IMR-90 (cell line): ENCODE measurements at regions not wholly inside any gene's neighbourhood (a gene's known extent, or its start where the extent isn't known, plus 50 kb on each side); places are given as distances from the start of the nearest gene placed in this dataset.

ENCODE experiments used
- ATAC-seq: fragments of 200-7000 bp; cut with Tn5 transposase; 2 replicates; pipeline ENCODE4 v1.9.1; 2020; ENCODE audit warnings: low read depth, mild to moderate bottlenecking, moderate library complexity
- BruUV-seq: library from RNA; stranded (reverse); fragments of 400-500 nt; replicated peaks from 2 replicates; lab custom pipeline; 2021; lab: Mats Ljungman, UMichigan
- CTCF ChIA-PET: fragments of 300-600 bp; formaldehyde crosslinking; extraction: SDS; loops from one replicate; lab custom pipeline; 2021; ENCODE audit warnings: antibody characterized with exemption; lab: Yijun Ruan, JAX
- POLR2A ChIA-PET: fragments of 300-600 bp; sonication (Branson Sonifier 250); formaldehyde crosslinking; loops from one replicate; lab custom pipeline; 2022; ENCODE audit warnings: antibody characterized with exemption; ENCODE audit not compliant: unreplicated experiment; lab: Charles Lee
- DNase-seq: peaks from one replicate; pipeline ENCODE4 v3.0.0; 2013
- H2AFZ ChIP-seq: replicated peaks from 2 replicates; pipeline ENCODE3; 2013; ENCODE audit warnings: low read length, mild to moderate bottlenecking; ENCODE audit not compliant: poor library complexity
- H2AK5ac ChIP-seq: 2 replicates; pipeline ENCODE4 v1.6.1; 2013; ENCODE audit warnings: low read depth, low read length, inconsistent platforms
- H2AK9ac ChIP-seq: replicated peaks from 2 replicates; pipeline ENCODE3; 2013; ENCODE audit warnings: mild to moderate bottlenecking, low read depth, low read length, moderate library complexity; ENCODE audit not compliant: poor library complexity
- H2BK120ac ChIP-seq: 2 replicates; pipeline ENCODE4 v1.6.1; 2013; ENCODE audit warnings: low read depth, low read length, inconsistent platforms
- H2BK15ac ChIP-seq: 3 replicates; pipeline ENCODE4 v1.6.1; 2013; ENCODE audit warnings: low read depth, low read length, inconsistent platforms
- H2BK20ac ChIP-seq: 2 replicates; pipeline ENCODE4 v1.6.1; 2013; ENCODE audit warnings: low read depth, mild to moderate bottlenecking, inconsistent platforms, low read length, moderate library complexity
- H2BK5ac ChIP-seq: 2 replicates; pipeline ENCODE4 v1.6.1; 2013; ENCODE audit warnings: mild to moderate bottlenecking, low read depth, low read length, inconsistent platforms; ENCODE audit not compliant: poor library complexity, severe bottlenecking
- H3K14ac ChIP-seq: replicated peaks from 2 replicates; pipeline ENCODE4 v1.6.1; 2013; ENCODE audit warnings: low read depth, low read length, inconsistent platforms
- H3K18ac ChIP-seq: 2 replicates; pipeline ENCODE4 v1.6.1; 2013; ENCODE audit warnings: low read depth, low read length, control low read depth
- H3K23ac ChIP-seq: 2 replicates; pipeline ENCODE4 v1.6.1; 2013; ENCODE audit warnings: low read depth, low read length, inconsistent platforms
- H3K27ac ChIP-seq: 2 replicates; pipeline ENCODE4 v1.5.1; 2013; ENCODE audit warnings: mild to moderate bottlenecking, control low read depth, low read length; ENCODE audit not compliant: insufficient read depth
- H3K27me3 ChIP-seq: 2 replicates; pipeline ENCODE4 v1.6.1; 2013; ENCODE audit warnings: low read length; ENCODE audit not compliant: control insufficient read depth, insufficient read depth
- H3K36me3 ChIP-seq: 2 replicates; pipeline ENCODE4 v1.6.1; 2013; ENCODE audit warnings: low read length, mixed read lengths; ENCODE audit not compliant: control insufficient read depth, insufficient read depth
- H3K4ac ChIP-seq: 2 replicates; pipeline ENCODE4 v1.6.1; 2013; ENCODE audit warnings: low read depth, low read length, inconsistent platforms
- H3K4me1 ChIP-seq: 2 replicates; pipeline ENCODE4 v1.6.1; 2013; ENCODE audit warnings: low read length, mixed read lengths; ENCODE audit not compliant: control insufficient read depth, insufficient read depth
- H3K4me2 ChIP-seq: 2 replicates; pipeline ENCODE4 v1.6.1; 2013; ENCODE audit warnings: low read depth, mild to moderate bottlenecking, control low read depth, low read length, moderate library complexity
- H3K4me3 ChIP-seq: 2 replicates; pipeline ENCODE4 v1.5.1; 2013; ENCODE audit warnings: low read depth, mild to moderate bottlenecking, control low read depth, low read length, moderate library complexity; ENCODE audit not compliant: insufficient read depth
- H3K56ac ChIP-seq: 2 replicates; pipeline ENCODE4 v1.6.1; 2013; ENCODE audit warnings: low read length, inconsistent platforms; ENCODE audit not compliant: insufficient read depth; ENCODE audit errors: extremely low read depth
- H3K79me1 ChIP-seq, 2 experiments: 2 replicates each; pipeline ENCODE4 v1.6.1; 2013; ENCODE audit warnings: low read length in 2 of 2, inconsistent platforms in 1 of 2, low read depth in 1 of 2
- H3K9ac ChIP-seq: 2 replicates; pipeline ENCODE4 v1.6.1; 2013; ENCODE audit warnings: low read depth, low read length, control low read depth
- H3K9me1 ChIP-seq: 2 replicates; pipeline ENCODE4 v1.6.1; 2013; ENCODE audit warnings: low read length, inconsistent platforms; ENCODE audit not compliant: insufficient read depth
- H3K9me3 ChIP-seq: 2 replicates; pipeline ENCODE4 v1.6.1; 2013; ENCODE audit warnings: low read length; ENCODE audit not compliant: control insufficient read depth, insufficient read depth
- H4K20me1 ChIP-seq: 2 replicates; pipeline ENCODE4 v1.6.1; 2013; ENCODE audit warnings: low read length, inconsistent platforms; ENCODE audit not compliant: insufficient read depth
- H4K5ac ChIP-seq: 2 replicates; pipeline ENCODE4 v1.6.1; 2013; ENCODE audit warnings: mild to moderate bottlenecking, low read depth, low read length, control low read depth
- H4K8ac ChIP-seq, 2 experiments: 2 replicates each; pipeline ENCODE4 v1.6.1; 2013; ENCODE audit warnings: low read depth in 2 of 2, low read length in 2 of 2, control low read depth in 1 of 2, inconsistent platforms in 1 of 2
- H4K91ac ChIP-seq: 2 replicates; pipeline ENCODE4 v1.6.1; 2013; ENCODE audit warnings: low read depth, low read length, inconsistent platforms; ENCODE audit not compliant: insufficient read depth
- BHLHE40 ChIP-seq: fragments of 150-350 bp; IDR thresholded peaks from 2 replicates; pipeline ENCODE4 v1.6.1; 2016; ENCODE audit warnings: mild to moderate bottlenecking, low read depth, low read length
- CEBPB ChIP-seq: IDR thresholded peaks from 2 replicates; pipeline ENCODE4 v1.6.1; 2012; ENCODE audit warnings: low read depth, low read length, improper control_type of control experiment
- CHD1 ChIP-seq: IDR thresholded peaks from 2 replicates; pipeline ENCODE4 v1.6.1; 2012; ENCODE audit warnings: low read depth, low read length, improper control_type of control experiment
- CTCF ChIP-seq: conservative IDR thresholded peaks from 2 replicates; pipeline ENCODE4 v1.5.1; 2012; ENCODE audit warnings: mild to moderate bottlenecking, low read depth, low read length, improper control_type of control experiment
- ELK1 ChIP-seq: fragments of 150-350 bp; IDR thresholded peaks from 2 replicates; pipeline ENCODE4 v1.6.1; 2016; ENCODE audit warnings: low read depth, mild to moderate bottlenecking, low read length, moderate library complexity, borderline replicate concordance
- FOS ChIP-seq: fragments of 150-350 bp; IDR thresholded peaks from 2 replicates; pipeline ENCODE4 v1.6.1; 2016; ENCODE audit warnings: low read depth, low read length
- MAFK ChIP-seq: IDR thresholded peaks from 2 replicates; pipeline ENCODE4 v1.6.1; 2012; ENCODE audit warnings: low read depth, low read length, improper control_type of control experiment
- MXI1 ChIP-seq: IDR thresholded peaks from 2 replicates; pipeline ENCODE4 v1.6.1; 2012; ENCODE audit warnings: low read depth, mild to moderate bottlenecking, low read length, moderate library complexity, borderline replicate concordance
- NFE2L2 ChIP-seq: fragments of 150-350 bp; IDR thresholded peaks from 2 replicates; pipeline ENCODE4 v1.6.1; 2016; ENCODE audit warnings: low read depth, mild to moderate bottlenecking, low read length
- RAD21 ChIP-seq: IDR thresholded peaks from 2 replicates; pipeline ENCODE4 v1.6.1; 2012; ENCODE audit warnings: low read length, improper control_type of control experiment
- RFX5 ChIP-seq: IDR thresholded peaks from 2 replicates; pipeline ENCODE4 v1.8.0; 2012; ENCODE audit warnings: low read depth, mild to moderate bottlenecking, low read length, moderate library complexity
- SMC3 ChIP-seq: fragments of 150-350 bp; IDR thresholded peaks from 2 replicates; pipeline ENCODE4 v1.6.1; 2016; ENCODE audit warnings: low read depth, mild to moderate bottlenecking, antibody characterized with exemption, low read length, moderate library complexity
- WGBS, 2 experiments: methylation state at CpG; one replicate each; pipeline versions ENCODE4 v1.1.5 to v1.1.7; 2013; ENCODE audit warnings: missing lambda C conversion rate in 2 of 2; ENCODE audit not compliant: insufficient read length in 1 of 2; ENCODE audit errors: extremely low coverage in 2 of 2; 5-methylcytosine and 5-hydroxymethylcytosine counted together
- dilution Hi-C: fragments of 300-500 bp; cut with HindIII; formaldehyde crosslinking; loops from one replicate; pipeline ENCODE4 v1.14.3; 2018; ENCODE audit warnings: low sequenced_read_pairs; ENCODE audit not compliant: unreplicated experiment
- in situ Hi-C: fragments of 300-500 bp; cut with MboI; formaldehyde crosslinking; loops from 3 replicates; pipeline ENCODE4 v1.14.3; 2019; ENCODE audit warnings: low sequenced_read_pairs, inconsistent platforms, mixed read lengths
- intact Hi-C: fragments of 100-400 bp; cut with micrococcal nuclease; formaldehyde crosslinking; loops from 2 replicates; pipeline ENCODE4 v1.10.0; 2022

- no TSS peak for BruUV-seq
- CTCF ChIA-PET, result no interaction called here
- Histone ChIP-seq H2BK5ac (no peak overlapping the region), H4K5ac (no peak overlapping the region), H3K27me3 (no peaks in the 10 kb centered on the region), H3K9ac (no peak overlapping the region), H4K8ac (no peak overlapping the region), H3K23ac (no peak overlapping the region), H4K91ac (no peak overlapping the region), H2AK5ac (no peak overlapping the region), H3K56ac (no peak overlapping the region), H3K4me3 (no peak overlapping the region), H3K4me2 (no peak overlapping the region), H3K14ac (no peak overlapping the region), H3K9me1 (no peaks in the 10 kb centered on the region), H2BK20ac (no peak overlapping the region), H2AK9ac (no peak overlapping the region), H3K4me1 (no peaks in the 10 kb centered on the region), H3K27ac (no peak overlapping the region), H2BK15ac (no peak overlapping the region), H3K79me1 (no peaks in the 10 kb centered on the region), H2AFZ (no peak overlapping the region), H3K9me3 (peaks cover 3% of the 10 kb centered on the region; the same call in 1 of the 2 replicates), H3K36me3 (no peaks in the 10 kb centered on the region), H4K20me1 (no peaks in the 10 kb centered on the region), H3K4ac (no peak overlapping the region), H2BK120ac (no peak overlapping the region), H3K18ac (no peak overlapping the region)
- dilution Hi-C loops, result no loop called here
- no CpG with 5 or more reads among the region's 2 CpGs for WGBS, 2 experiments
- TF ChIP-seq CHD1 (no peak), RAD21 (no peak), BHLHE40 (no peak), CEBPB (no peak), CTCF (no peak), ELK1 (no peak), RFX5 (no peak), MAFK (no peak), MXI1 (no peak), NFE2L2 (no peak), FOS (no peak), SMC3 (no peak)
- POLR2A ChIA-PET, result no interaction called here
- ATAC-seq, result no peak
- in situ Hi-C loops, result no loop called here
- intact Hi-C loops, result no loop called here
- no peak for DNase-seq
Observed at GRCh38 chr20:39699166-39699725, 737.1 kb downstream of the DHX35 start.
